HG02943 (cell line): ENCODE measurements at regions not wholly inside any gene's neighbourhood (a gene's known extent, or its start where the extent isn't known, plus 50 kb on each side); places are given as distances from the start of the nearest gene placed in this dataset.
A peak's percentile ranks its signal among the peaks of the same experiment; 100 is the strongest.

Source experiments
- ATAC-seq: cut with Tn5 transposase; IDR thresholded peaks from one replicate; pipeline ENCODE4 v1.9.1; 2021; ENCODE audit warnings: mild to moderate bottlenecking, low read depth, moderate library complexity; ENCODE audit not compliant: unreplicated experiment

DNA sequence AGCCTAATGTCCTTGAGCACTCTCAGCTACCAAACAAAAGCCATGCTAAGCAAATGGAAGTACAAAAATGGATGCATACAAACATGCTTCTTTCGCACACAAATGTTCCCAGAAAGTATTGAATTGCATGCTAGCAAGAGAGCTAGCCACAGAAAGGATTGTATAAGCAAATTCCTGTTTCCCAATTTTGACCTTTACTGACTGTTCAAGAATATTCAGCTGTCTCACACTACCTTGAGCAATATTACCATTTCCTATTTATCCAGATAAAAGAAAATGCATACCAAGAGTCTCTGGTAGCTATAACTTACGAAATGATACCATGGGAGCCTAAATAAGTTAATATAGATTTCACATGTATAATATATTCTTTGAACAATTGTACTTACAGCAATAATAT, 264.6 kb downstream of the TMEM167A start:
- ATAC-seq = no peak

DNA sequence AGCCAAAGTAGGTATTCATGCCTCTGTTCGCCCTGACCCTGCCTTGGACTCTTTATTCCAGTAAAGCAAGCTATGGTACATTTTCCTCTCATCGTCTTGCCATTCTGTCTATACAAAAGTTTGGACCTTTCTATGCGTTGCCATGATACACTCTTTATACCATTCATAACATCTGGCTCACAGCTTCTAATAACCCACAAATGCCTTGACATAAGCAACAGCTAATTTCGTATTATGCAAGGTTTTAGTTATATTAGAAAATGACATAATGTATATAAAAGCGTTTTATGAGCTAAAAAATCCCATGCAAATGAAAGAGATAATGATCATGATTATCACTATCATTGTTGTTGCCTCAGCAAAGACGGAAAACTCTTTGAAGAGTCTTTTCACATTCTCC, 265.7 kb downstream of the TMEM167A start:
- ATAC-seq = no peak

DNA sequence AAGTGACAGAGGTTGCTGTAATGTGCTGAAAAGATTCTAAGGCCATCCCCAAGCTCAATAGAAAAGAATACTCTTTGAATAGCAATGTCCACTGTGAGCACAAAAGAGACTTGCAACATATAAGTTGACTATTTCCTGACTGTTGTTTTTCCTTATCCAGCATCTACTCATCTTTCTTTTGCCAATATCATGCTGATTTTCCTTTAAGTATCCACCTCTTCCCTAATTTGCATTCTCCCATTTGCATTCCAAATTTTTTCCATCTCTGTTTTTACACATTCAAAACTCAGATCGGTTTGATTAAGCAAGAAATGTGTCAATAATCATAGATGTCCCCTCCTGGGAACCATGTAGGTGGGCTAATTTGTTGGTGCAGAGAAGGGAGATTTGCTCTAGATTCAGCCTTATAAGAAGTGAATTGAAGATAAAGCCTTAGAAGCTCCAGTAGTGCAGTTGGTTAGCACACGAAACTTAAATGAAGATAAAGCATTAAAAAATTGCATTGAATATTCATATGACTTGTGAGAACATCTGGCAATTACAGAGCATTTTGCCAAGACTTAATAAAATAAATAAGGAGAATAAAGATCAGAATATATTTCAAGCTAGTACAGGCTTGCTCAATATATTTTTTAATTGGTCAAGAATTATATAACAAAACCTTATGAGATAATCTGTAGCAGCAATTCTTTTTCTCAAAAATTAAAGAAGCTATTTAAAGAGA, 267.6 kb downstream of the TMEM167A start:
- no peak for ATAC-seq

DNA sequence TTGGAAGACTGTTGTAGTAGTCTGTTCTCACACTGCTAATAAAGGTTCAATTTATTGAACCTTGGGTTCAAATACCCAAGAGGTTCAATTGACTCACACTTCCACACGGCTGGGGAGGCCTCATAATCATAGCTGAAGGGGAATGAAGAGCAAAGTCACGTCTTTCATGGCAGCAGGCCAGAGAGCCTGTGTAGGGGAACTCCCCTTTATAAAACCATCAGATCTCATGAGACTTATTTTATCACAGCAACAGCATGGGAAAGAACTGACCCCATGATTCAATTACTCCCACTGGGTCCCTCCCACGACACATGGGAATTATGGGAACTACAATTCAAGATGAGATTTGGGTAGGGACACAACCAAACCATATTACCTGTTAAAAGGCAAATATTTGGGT, 268.2 kb downstream of the TMEM167A start:
- no peak for ATAC-seq

GRCh38 chr5:82807021-82807420, 270.2 kb downstream of the TMEM167A start:
- ATAC-seq = no peak

DNA sequence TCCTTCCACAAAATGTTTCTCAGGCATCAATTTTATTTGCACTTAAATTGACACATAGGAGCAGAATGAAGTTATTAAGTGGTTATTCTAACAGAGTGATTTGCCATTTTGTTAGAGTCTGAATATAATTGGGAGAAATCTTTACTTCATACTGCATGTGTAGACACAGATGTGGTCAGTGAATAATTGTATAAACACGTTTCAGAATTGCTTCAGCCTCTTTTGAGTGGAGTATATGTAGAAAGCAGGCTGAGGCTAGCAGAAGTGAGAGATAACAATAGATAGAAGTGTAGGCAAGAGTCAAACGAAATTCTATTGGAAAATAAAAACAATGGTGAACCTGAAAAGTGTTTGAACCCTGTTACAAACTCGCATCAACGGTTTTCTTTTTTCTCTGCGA, 270.7 kb downstream of the TMEM167A start:
- ATAC-seq = no peak

DNA sequence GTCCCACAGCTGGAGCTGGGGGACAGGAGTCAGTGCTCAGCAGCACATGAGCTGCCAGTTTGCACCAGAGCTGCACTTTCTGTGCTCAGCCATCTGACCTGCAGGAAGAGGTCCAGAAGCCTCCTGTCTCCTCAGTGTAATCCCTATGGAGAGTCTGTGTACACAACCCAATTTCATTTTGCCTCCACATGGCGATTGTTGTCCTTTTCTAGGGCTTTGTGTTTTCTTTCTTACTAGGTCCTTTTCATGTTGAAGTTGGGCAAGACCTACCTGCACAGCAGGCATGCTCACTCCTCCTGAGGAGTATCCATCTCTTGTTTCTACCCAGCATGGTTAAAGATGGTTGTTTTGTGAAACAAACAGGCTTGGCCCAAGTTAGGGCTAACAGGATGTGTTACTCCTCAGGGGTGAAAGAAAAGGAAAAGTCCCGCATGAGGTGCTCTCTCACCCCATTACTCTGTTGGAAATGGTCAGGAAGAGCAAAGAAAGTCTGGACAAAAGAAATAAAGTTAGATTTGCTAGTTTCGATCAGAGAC, 273.0 kb downstream of the TMEM167A start:
- ATAC-seq = no peak

DNA sequence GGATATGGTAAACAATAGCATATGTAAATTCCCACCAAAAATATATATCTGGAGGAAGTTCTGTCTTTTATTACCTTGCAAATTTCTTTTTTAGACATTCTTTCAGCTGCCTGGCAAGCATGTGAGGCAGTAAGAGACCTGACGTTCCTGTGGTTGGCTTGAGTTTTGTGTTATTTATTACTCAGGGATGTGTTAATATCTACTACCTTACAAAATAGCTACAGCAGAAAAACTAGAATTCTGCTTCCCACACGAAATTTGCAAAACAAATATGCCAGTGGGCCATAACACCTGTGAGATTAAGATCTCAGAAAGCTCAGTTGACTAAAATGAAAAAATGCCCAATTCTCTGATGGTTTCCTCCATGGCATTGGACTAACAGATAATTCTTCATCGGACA, 274.2 kb downstream of the TMEM167A start:
- ATAC-seq = peak; percentile 72

DNA sequence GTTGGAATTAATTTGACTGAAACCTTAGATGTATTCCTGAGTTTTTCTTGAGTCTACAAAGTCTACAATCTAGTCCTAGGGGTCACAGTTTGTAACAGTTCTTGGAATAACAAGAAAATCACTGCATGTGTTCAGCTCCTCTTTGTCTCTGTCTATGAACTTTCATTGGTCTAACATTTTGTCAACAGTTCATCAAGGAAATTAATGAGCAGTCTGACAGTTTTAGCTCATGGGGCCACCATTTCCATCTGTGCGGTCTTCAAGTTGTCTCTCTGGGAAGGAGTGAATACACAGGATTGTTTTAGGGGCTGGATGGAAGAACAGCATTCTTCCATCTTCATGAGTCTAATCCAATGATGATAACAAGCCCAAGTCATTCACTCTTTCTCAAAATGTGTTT, 276.4 kb downstream of the TMEM167A start:
- ATAC-seq = no peak

GRCh38 chr5:82799361-82800077, 277.7 kb downstream of the TMEM167A start:
- ATAC-seq = no peak

- no peak for ATAC-seq
Measured at GRCh38 chr5:82798676-82799075, 278.5 kb downstream of the TMEM167A start.

DNA sequence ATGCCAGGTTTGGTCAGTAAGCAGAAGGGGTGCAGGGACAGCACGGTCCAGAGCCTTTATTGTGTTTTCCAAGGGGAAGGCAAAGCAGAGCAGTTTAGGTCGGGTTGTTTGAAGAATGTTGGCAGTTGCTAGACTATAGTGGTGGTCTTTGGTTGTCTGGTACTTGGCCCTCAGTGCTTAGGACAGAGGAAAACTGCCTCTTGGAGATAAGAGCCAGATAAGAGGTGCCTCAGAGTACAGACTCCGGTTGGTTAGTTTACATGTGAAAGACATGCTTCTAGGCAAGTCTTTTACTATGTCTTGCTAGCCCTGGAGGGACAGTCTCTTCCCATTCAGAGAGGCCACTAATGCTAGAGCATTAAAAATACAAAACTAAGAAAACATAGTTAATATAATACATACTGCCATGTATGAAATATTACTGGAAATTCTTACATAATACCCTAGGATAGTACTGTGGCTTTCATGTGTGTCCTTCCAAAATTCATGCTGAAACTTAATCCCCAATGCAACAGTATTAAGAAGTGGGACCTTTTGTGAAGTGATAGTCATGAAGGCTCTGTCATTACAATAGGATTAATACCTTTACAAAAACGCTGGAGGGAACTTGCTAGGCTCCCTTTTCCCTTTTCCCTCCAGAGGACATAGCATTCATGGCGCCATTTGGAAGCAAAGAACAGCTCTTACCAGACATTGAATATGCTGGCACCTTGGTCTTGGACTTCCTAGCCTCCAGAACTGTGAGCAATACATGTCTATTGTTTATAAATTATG, 280.4 kb downstream of the TMEM167A start:
- ATAC-seq = no peak

DNA sequence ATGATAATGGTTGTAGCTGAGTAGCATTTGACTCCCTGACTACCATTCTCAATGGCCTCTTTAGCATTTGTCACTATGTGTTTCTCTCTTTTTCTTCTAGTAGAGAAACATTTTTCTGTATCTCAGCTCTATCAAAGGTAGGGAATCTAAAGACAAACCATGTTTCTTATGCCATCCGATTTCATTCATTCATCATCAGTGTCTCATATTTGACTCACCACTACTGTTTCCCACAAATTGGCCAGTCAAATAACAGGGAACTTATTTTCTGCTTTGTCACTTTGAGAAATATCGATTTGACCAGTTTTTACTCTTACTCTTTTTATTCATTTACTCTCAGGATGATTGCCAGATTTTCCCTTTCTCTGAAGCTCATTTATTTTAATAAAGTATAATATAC, 282.3 kb downstream of the TMEM167A start:
- no peak for ATAC-seq

DNA sequence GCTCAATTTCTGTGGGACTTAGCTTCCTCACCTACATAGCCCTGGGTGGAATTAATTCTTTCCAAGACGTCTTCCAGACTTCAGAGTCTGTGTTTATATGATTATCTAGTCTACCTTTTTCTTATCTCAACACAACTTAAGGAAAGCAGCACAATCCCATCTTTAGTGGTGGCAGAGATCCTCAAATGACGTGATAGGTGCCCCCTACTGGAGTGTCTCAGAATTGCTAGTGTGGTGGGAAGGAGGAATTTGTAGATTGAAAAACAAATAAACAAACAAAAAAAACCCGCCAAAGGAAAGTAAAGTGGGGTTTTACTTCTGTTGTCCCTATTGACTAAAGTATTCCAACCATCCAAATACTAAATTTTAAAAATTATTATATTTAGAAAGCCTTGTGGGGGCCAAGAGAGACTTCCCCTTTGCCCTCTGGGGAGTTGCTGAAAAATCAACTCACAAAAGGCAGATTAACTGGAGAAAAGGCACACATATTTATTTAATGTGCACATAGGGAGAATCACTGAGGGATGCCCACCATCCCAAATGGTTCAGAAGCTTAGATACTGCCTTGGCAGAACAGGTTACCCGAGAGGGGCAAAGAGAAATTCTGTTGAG, 283.3 kb downstream of the TMEM167A start:
- ATAC-seq = no peak

DNA sequence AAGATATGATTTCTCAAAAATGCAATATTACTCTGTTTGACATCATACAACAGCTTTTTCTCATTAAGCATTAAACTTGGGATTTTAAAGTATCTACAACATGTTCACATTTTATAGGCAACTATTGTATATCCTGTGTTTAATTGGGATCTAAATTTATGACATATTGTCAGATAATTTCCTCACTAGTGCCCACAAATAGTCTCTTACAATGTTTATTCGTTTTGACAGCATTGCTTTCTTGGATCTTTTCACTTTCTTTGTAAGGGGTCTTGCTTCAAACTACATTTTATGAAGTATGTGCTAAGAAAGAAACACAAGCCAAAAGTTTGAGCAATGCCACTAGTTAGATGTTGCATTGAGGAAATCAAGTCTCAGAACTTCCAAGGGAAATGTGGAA, 285.1 kb downstream of the TMEM167A start:
- ATAC-seq = no peak

DNA sequence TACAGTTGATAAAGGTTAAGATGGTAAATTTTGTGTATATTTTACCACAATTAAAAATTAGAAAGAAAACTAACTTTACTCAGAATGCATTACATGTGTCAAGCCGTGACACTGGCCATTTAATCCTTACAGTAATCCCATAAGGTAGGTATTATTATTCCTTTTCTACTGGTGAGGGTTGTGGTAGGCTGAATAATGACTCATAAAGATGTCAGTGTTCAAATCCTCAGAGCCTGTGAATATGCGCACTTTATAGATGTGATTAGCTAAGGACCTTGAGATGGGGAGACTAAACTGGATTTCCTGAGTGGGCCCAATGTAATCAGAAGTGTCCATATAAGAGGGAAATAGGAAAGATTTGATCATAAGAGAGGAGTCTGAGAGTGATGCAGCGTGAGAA, 288.1 kb downstream of the TMEM167A start:
- ATAC-seq = no peak

GRCh38 chr5:82786748-82787147, 290.4 kb downstream of the TMEM167A start:
- no peak for ATAC-seq

- no peak for ATAC-seq
Measured at GRCh38 chr5:82785882-82786509, 291.2 kb downstream of the TMEM167A start.

GRCh38 chr5:82785456-82785855, 291.7 kb downstream of the TMEM167A start:
- no peak for ATAC-seq

- ATAC-seq = no peak
Measured at GRCh38 chr5:82784521-82784920, 292.7 kb downstream of the TMEM167A start.
